ENCODE measurements at regions not wholly inside any gene's neighbourhood (a gene's known extent, or its start where the extent isn't known, plus 50 kb on each side); places are given as distances from the start of the nearest gene placed in this dataset.

DNA sequence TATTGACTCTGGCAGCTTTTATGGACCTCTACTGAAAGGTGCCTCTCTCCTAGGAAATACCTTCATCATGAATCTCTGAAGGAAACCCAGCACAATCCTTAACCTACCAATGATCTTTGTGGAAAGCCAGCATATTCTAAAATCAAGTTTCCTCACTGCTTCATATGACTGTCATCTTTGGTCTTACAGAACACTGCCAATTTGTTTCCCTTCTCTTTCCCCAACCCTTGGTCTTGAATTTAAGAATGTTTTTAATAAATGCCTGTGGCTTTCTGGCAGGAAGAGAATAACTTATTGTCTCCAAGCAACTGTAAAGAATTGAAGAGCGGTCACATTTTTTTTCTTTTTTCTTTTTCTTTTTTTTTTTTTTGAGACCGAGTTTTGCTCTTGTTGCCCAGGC, 427.6 kb downstream of the IPO8 start:
- TF ChIP-seq, protein P1, sequence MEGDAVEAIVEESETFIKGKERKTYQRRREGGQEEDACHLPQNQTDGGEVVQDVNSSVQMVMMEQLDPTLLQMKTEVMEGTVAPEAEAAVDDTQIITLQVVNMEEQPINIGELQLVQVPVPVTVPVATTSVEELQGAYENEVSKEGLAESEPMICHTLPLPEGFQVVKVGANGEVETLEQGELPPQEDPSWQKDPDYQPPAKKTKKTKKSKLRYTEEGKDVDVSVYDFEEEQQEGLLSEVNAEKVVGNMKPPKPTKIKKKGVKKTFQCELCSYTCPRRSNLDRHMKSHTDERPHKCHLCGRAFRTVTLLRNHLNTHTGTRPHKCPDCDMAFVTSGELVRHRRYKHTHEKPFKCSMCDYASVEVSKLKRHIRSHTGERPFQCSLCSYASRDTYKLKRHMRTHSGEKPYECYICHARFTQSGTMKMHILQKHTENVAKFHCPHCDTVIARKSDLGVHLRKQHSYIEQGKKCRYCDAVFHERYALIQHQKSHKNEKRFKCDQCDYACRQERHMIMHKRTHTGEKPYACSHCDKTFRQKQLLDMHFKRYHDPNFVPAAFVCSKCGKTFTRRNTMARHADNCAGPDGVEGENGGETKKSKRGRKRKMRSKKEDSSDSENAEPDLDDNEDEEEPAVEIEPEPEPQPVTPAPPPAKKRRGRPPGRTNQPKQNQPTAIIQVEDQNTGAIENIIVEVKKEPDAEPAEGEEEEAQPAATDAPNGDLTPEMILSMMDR (IDR thresholded peaks at IDR 0.05) = no peak
- TF ChIP-seq POLR2A (IDR thresholded peaks at IDR 0.05) = no peak

Measured in sigmoid colon (tissue), 3 donors.